ENCODE measurements at regions not wholly inside any gene's neighbourhood (a gene's known extent, or its start where the extent isn't known, plus 50 kb on each side); places are given as distances from the start of the nearest gene placed in this dataset.

DNA sequence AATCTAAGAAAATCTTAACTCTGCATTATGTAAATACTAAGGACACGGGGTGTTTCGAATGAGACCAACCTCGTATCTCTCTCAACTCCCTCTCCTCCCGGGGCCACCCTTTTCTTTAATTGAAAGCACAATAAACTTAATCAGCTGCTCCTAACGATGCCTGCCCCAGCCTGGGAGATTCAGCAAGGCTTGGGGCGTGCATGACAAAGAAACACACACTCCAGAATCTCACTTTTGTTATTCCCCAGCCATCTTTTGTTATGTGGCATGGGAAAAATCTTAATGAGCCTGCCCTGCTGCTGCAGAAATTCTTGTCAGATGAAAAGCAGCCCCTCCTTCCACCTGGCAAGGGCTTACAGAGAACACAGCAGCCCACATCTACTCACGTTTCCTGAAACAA, 117.4 kb downstream of the TTLL2 start:
- DNase-seq (ENCODE audit: low spot score): no peak

DNA sequence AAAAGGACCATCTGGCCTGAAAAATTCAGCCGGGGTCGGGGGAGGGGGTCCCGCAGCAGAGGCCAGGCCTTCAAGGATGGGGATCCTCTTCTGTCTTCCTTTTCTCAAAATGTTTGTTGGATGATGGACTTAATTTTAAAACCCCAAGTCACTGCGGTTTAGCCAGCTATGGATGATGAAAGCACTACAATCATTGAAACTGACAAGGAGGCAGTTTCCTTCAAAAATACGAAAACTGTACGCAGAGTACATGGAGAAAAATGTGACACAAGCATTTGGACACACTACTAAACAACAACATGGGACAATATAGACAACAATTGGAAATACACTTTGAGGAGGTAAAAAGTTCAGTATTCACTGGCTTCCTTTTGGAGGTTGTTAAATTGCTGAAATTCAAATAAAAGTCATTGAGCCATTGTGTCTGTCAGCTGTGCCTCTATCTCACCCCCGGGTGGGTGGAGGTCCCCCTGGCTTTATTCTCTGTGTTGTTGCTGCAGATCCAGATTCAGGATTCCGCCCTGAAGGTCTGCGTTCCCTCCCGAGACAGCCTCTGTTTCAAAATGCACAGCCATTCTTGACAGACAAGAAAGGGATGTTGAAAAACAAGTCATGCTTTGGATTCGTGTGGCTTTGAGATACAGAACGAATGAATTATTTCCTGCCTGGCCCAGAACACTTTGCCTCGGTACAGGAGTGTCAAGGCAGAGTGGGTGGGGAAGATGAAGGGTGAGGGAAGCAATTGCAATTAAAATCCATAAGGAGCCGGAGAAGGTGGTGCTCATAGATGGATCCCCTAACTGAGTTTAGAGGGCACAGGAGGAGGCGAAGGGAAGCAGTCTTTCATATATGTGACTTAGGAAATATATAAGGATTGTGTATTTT, 118.2 kb downstream of the TTLL2 start:
- DNase-seq (ENCODE audit: low spot score): no peak

DNA sequence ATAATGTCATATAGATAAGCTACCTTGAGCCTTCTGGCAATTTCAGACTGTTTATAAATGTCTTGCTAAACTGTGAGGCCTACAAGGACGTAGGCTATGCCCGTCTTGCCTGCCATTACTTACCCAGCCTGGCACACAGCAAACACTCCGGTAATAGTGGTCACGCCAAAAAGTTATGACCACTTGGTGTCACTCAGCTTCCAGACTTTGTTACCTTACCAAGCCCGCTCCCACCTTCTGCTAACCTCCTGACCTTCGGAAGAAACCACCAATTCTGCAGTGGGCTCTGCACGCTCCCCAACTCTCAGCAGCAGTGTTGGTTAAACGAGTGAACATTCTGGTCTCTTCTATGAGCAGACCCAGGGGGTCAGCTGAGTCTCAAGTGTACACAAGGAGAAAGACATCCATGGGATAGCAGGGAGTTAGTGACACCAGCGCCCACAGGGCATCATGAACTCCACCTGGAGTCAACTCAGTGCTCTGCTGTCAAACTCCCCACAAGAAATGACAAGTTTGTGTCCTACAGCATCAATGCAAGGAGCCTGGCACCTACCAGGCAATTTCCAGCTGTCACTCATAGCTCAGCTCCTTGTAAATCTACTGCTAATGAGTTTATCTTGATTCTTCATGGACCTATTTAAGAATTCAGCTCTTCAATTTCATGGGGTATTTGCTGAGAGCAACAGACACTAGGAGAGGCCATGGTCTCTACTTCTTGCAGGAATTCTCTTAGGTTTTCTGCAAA, 119.9 kb downstream of the TTLL2 start:
- no peak for DNase-seq (ENCODE audit: low spot score)

DNA sequence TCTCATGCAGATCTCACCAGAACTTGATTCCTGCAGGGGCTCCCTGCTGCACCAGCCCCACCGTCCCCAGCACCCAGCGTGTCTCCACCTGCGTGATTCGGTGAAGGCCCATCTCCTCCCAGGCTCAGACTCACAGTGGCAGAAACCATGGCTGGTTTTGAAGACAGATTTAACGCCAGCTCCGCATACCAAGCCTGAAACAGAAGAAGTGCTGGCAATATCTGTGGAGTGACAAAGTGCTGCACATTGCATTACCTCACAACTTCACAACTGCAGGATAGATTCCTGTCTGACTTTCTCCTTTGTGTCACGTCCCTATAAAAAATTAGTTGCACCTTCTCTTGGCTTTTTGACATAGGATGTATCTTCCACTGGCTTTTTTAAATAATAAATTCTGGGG, 120.7 kb downstream of the TTLL2 start:
- no peak for DNase-seq (ENCODE audit: low spot score)

DNA sequence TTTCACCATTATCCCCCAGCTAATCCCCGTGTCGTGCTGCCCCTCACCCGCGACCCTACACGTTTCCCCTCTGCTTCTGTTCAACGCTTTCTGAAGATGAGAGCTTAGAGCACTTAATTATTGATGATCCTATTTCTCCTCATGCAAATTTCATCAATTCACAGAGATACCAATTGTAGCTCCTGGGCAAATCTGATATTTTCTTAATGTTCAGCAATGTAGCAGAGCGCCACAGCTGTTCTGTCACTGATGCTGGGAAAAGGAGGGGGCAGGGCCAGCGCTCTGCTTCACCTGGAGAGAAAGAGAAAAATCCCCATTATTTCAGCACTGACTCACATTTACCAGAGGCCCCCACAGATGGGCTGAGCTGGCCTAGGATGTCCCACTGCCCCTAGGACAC, 121.2 kb downstream of the TTLL2 start:
- no peak for DNase-seq (ENCODE audit: low spot score)

DNA sequence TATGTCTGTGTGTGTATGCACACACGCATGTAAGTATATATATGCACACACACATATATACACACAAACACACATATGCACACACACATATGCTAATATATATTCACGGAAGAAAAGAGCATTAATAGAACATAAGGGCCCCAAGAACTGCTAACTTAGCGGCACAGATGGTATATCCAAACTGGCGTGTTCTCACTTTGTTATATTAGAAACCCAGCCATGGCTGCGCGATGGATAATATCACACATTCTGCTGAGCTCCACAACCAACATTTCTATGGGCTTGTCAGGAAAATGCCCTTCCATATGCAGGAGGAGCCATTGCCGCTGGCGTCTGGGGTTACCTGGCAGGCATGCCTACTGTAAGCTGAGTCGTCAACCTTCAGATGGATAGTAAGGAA, 122.1 kb downstream of the TTLL2 start:
- no peak for DNase-seq (ENCODE audit: low spot score)

DNA sequence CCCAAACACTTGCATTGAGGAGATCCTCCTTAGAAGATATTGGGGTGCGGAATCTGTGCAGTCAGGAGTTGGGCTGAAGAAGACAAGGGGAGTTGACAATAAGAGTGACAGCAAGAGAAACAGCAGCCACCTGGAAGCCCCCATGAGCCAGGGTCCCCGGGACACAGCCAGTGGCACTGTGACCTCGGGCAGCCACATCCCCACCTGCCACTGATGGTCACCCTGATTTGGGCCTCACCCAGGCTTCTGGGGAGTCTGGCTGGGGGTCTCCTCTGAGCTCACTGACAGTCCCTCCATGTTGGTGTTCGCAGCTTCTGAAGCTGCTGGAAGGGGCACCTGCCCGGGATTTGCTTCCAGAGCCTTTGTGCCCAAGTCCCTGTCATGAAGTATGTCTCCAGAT, 123.5 kb downstream of the TTLL2 start:
- no peak for DNase-seq (ENCODE audit: low spot score)

DNA sequence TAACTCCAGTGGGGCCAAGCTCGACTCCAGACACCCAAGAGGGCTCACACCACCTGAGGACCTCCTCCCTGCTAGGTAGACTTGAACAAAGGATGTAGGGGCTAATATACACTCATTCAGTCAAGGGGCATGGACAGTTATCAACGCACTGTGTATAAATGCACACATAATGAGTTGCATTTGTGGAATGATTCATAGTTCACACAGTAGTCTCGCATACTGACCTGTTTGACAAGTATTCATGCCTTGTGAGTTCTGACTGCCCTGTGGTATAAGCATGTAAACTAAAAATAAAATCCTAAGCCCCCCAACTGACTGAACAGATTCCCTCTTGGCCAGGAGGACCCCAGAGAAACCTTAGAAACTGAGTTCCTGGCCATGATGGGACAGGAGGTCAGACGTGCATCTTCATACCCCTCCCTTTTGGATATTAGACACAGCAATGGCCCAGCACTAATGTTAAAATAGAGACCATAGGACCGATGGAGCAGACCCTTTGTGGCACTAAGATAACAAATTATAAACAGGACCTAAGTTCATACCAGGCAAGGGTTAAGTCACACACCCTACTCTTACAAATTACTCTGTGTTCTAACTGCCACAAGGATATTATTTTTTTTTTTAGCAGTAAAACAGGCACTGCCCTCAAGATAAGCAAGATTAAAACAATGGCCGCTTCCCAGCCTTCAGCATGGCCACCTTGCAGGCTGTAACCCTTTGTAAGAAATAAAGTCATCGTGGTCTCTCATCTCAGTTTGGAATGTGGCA, 124.4 kb downstream of the TTLL2 start:
- DNase-seq (ENCODE audit: low spot score): no peak

DNA sequence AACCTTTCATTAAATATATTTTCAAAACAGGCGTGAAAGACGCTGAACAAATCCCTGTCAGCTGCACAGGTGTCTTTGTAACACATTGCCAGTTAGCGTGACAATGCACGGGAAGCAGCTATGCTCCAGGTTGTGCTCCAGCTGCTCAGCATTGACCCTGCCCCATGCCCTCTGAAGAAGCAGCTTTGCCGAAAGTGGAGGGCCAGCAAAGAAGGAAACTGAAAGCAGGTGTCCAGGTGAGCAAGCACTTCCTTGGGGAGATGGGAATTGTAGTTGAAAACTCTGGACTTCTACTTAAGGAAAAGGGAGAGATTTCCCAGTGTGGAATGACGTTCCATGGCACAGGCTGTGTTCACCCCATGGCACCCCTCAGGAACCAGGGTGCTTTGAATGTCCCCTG, 125.7 kb downstream of the TTLL2 start:
- DNase-seq (ENCODE audit: low spot score): no peak

DNA sequence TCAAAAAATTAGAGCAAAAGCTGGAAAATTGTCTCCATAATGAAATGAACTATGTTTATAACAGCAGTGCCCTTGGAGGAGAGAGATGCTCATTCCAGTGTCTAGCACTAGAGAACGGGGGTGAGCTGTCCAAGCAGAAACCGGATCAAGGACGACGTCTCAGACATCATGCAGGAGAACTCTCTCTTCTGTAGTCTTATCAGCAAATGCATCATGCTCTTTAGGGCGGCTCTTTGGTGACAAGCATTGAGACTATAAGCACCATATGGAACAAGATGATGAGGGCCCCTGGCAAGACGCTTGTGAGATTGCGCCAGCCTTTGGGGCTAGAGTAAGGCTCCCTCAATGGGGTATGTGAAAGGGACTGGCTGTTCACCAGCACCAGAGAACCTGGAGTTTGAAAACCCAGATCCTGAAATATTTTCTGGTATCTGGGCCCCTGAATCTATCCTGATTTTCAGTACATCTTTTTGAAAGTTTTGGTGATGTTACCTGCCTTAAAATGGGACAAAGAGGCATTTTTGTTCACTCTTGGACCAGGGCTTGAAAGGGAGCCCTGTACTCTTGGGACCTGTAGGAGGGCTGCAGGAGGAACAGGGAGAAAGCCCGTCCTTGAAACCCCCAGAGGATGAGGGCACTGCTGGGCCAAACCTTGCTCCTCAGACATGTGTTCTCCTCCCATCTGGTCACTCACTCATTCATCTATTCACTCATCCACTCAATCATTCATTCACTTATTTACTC, 127.6 kb downstream of the TTLL2 start:
- DNase-seq (ENCODE audit: low spot score): no peak

DNA sequence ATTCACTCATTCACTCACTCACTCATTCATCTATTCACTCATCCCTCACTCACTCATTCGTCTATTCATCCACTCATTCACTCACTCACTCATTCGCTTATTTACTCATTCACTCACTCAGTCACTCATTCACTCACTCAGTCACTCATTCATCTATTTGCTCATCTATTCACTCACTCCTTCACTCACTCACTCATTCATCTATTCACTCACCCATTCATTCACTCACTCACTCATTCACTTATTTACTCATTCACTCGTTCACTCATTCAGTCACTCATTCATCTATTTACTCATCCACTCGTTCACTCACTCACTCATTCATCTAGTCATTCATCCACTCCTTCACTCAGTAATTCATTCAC, 128.2 kb downstream of the TTLL2 start:
- no peak for DNase-seq (ENCODE audit: low spot score)

DNA sequence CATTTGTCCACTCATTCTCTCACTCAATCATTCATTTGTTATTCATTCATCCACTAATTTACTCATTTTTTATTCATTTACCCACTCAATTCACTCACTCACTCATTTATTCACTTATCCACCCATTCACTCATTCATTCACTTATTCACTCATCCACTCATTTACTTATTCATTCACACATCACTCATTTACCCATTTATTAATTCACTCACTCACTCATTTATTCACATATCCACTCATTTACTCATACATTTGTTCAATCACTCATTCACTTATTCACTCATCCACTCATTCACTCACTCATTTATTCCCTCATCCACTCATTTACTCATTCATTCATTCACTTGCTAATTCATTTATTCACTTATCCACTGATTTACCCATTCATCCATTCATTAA, 129.1 kb downstream of the TTLL2 start:
- DNase-seq (ENCODE audit: low spot score): no peak

DNA sequence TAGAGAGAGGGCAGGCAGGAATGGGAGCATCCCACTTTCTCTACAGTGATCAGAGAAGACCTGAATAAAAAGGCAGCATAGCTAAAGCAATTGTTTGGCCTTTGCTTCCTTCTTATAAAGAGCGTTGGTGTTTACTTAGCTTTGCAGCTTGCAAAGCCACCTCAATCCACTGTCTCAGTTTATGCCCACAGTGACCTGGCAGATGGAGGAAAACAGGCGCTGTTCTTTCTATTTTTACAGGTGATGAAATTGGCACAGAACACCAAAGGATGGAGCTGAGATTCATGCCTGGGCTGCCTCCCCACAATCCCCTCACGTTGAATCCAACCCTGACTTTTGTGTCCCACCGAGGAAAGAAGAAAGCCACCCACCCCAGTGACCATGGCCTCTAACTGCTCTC, 130.5 kb downstream of the TTLL2 start:
- DNase-seq (ENCODE audit: low spot score): no peak

DNA sequence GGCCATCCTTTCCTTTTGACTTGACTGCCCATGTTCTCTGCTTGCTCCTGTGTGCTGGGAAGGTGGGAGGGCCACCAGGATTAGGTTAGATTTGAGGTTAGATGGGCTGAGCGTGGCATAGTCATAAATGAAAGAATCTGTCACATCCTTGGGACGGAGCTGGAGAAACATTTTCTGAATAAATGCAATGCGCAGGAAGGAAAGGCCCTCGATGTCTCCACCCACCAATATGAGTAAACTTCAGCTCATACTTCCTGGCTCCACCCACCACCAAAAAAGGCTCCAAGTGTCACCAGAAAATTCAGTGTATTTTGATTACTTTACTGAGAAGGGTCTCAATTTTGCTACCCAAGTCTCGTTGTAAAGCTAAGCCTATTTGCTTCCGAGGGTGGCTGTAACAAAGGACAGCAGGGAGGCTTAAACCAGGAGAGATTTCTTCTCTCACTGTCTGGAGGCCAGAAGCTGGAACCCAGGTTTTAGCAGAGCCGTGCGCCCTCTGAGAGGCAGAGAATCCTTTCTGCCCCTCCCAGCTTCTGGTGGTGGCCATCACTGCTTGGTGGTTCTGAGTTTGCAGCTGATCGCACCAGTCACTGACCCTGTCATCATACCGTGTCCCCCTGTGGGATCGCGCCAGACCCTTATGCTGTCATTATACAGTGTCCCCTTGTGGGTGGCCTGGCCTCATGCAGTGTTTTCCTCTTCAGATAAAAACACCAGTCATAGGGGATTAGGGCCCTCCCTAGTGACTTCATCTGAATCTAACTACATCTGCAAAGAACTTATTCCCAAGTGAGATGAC, 137.8 kb downstream of the TTLL2 start:
- no peak for DNase-seq (ENCODE audit: low spot score)

DNA sequence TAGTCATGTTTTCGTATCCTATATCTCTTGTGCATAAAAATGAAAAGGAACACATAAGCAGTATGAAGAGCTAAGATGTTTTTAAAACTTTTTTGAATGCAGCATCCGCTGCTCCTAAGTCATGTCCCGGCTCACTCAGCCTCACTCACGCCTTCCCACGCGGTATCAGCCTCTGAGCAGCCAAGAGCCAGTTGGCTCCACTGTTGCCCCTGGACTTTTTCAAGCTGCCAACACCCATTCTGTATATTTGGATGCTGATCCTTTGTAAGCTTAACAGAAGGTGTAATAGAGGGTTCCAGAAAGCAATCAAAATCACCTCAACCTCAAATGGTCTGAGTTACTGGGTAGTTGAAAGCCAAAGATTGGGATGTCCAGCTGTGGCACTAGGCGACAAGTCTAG, 139.3 kb downstream of the TTLL2 start:
- DNase-seq (ENCODE audit: low spot score): no peak

DNA sequence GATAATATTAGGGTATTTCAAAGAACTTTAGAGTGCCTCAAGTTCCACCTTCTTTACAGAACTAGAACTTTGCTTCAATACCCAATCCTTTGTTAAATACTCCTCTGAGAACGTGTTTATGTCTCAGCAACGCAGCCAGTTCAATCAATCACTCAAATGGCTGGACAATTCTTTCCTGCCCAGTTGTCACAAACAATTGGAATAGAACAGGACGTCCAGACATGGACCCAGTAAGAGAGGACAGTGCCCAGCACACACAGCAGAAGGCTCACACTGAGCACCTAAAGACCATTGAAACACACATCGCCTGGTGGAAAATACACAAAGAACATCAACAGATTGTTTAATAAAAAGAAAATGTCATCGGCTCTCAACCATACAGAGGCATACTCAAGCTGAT, 140.6 kb downstream of the TTLL2 start:
- DNase-seq (ENCODE audit: low spot score): no peak

DNA sequence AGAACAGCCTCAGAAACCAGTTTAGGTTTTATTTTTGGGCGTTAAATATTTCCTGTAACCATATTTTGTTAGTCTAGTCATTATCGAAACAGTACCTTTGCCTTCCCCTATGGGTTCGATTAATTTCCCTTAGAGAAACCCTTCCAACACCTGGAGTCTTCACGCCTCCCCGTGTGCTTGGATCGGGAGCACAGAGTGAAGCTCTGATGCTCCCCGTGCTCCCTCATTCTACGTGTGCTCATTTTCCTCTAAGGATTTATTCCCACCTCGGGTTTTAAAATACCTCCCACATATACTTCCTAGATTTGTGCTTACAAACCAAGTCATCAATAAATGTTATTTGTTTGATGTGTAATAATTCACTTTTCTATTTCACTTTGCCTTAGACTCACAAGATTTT, 142.4 kb downstream of the TTLL2 start:
- no peak for DNase-seq (ENCODE audit: low spot score)

DNA sequence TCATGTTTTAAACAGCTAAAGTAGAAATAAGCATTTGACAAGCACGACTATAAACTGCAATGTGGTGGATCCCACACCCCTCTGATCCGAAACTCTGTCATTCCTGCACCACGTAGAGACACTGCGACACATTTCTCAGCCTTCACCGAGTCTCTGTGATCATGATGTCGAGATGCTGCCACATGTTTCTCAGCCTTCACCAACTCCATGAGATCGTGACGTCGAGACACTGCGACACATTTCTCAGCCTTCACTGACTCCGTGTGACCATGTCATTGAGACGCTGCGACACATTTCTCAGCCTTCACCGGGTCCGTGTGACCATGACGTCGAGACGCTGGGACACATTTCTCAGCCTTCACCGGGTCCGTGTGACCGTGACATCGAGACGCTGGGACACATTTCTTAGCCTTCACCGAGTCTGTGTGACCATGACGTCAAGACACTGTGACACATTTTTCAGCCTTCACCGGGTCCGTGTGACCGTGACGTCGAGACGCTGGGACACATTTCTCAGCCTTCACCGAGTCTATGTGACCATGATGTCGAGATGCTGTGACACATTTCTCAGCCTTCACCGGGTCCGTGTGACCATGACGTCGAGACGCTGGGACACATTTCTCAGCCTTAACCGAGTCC, 143.0 kb downstream of the TTLL2 start:
- no peak for DNase-seq (ENCODE audit: low spot score)

DNA sequence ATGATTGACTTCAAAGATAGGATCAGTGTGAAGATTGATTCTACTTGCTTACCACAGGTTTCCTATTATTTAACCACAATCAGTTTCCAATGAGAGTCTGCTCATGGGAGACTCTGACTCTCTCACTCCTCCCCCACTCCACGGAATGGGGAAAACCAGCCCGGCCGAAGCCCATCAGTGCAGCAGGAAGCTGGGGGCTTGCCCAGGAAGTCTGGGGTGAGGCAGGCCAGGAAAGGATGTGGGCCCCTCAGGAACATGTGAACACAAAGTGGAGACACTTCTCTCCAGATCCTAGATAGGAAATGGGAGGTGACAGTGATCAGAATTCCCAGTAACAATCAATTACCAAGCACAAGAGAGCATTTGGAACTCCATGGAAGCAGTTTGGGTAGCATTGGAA, 144.2 kb downstream of the TTLL2 start:
- no peak for DNase-seq (ENCODE audit: low spot score)

DNA sequence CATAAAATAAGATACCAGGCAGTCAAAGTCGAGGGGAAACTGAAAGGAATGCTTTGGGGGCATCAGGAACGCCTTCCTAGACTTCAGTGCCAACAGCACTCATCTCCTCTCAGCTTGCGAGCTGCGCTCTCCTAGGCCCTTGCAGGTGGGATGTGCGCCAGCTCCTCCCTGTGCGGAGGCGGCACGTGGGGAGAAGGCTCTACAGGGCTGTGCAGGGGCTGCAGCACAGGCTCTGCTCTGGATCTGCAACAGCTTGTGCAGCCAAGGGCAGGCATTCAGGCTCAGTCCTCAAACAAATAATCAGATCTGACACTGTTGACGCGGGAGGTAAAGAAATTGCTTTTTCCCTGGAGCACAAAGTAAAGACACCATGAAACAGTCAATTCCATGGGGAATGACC, 144.8 kb downstream of the TTLL2 start:
- DNase-seq (ENCODE audit: low spot score): no peak

Measured in SK-N-DZ (cell line).